ENCODE measurements at regions not wholly inside any gene's neighbourhood (a gene's known extent, or its start where the extent isn't known, plus 50 kb on each side); places are given as distances from the start of the nearest gene placed in this dataset.

DNA sequence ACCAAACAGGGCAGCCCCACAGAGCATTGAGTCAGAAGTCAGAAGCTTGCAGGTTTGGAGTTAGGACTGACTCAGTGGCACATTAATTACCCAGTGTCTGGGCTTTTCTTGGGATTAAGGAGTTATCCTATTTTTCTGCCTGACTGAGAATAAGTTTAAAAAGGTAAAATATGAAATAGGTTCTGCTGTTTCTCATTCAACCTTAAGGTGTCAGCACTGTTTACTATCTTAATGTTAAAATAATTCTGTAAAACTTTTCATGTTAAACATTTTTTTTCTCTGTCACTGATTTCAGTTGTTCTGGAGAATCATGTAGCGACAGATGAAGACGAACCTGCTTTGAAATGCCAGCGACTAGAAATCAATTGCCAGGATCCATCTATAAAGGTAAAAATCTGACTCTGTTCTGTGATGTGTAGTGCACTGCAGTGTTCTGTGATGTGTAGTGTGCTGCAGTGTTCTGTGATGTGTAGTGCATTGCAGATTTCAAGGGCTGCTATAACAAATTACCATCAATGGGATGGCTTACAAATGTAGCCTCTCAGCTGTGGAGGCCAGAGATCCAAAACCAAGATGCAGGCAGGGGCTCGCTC, 128.0 kb downstream of the LAT start:
- TF ChIP-seq, protein P1, sequence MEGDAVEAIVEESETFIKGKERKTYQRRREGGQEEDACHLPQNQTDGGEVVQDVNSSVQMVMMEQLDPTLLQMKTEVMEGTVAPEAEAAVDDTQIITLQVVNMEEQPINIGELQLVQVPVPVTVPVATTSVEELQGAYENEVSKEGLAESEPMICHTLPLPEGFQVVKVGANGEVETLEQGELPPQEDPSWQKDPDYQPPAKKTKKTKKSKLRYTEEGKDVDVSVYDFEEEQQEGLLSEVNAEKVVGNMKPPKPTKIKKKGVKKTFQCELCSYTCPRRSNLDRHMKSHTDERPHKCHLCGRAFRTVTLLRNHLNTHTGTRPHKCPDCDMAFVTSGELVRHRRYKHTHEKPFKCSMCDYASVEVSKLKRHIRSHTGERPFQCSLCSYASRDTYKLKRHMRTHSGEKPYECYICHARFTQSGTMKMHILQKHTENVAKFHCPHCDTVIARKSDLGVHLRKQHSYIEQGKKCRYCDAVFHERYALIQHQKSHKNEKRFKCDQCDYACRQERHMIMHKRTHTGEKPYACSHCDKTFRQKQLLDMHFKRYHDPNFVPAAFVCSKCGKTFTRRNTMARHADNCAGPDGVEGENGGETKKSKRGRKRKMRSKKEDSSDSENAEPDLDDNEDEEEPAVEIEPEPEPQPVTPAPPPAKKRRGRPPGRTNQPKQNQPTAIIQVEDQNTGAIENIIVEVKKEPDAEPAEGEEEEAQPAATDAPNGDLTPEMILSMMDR (IDR thresholded peaks at IDR 0.05; ENCODE audit: insufficient read depth, low read length, poor library complexity, severe bottlenecking) = no peak
- no peak for TF ChIP-seq EZH2phosphoT487 (conservative IDR thresholded peaks at IDR 0.05; ENCODE audit: low read length)
